Upper lobe of left lung (tissue), 4 donors: ENCODE measurements at regions not wholly inside any gene's neighbourhood (a gene's known extent, or its start where the extent isn't known, plus 50 kb on each side); places are given as distances from the start of the nearest gene placed in this dataset.

Experiments
- EP300 ChIP-seq, 4 donors: sonication (generic); formaldehyde crosslinking; IDR thresholded peaks; one replicate each; pipeline ENCODE4 v1.5.1; 2017; ENCODE audit warnings: antibody characterized with exemption in 4 of 4, control low read depth in 2 of 4
- POLR2A ChIP-seq, 4 donors: fragments of 450-650 bp; IDR thresholded peaks; one replicate each; pipeline ENCODE4 v1.5.1; 2016 to 2017; ENCODE audit warnings: antibody characterized with exemption in 4 of 4, mild to moderate bottlenecking in 2 of 4
- POLR2AphosphoS5 ChIP-seq, 2 donors: sonication (generic); formaldehyde crosslinking; IDR thresholded peaks; one replicate each; pipeline ENCODE4 v1.5.1; 2017; ENCODE audit warnings: antibody characterized with exemption in 2 of 2
- TF ChIP-seq, protein P1 (sequence below), 6 experiments: fragments of 450-650 bp in 4 of 6; fragments of 200-600 bp in 2 of 6; sonication (generic) in 2 of 6; IDR thresholded peaks; one replicate each; pipeline ENCODE4 v1.5.1; 2016 to 2019; ENCODE audit warnings: antibody characterized with exemption in 6 of 6

DNA sequence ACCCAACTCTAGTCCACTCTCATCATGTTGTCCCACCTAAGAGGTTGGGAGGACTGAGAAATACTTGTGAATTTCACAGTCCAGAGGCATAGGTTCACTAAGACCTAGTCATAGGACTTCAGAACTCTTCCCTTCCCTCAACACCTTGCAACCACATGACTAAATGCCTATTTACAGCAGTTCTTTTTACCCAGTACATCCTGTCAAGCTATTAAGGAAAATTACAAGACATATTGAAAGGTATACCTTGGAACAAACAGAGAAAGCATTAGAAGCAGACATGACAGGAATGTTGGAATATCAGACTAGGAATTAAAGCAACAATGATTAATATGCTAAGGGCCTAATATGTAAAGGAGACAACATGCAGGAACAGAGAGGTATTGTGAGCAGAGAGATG is 563.8 kb upstream of the LRRC4C start:
- TF ChIP-seq, protein P1, sequence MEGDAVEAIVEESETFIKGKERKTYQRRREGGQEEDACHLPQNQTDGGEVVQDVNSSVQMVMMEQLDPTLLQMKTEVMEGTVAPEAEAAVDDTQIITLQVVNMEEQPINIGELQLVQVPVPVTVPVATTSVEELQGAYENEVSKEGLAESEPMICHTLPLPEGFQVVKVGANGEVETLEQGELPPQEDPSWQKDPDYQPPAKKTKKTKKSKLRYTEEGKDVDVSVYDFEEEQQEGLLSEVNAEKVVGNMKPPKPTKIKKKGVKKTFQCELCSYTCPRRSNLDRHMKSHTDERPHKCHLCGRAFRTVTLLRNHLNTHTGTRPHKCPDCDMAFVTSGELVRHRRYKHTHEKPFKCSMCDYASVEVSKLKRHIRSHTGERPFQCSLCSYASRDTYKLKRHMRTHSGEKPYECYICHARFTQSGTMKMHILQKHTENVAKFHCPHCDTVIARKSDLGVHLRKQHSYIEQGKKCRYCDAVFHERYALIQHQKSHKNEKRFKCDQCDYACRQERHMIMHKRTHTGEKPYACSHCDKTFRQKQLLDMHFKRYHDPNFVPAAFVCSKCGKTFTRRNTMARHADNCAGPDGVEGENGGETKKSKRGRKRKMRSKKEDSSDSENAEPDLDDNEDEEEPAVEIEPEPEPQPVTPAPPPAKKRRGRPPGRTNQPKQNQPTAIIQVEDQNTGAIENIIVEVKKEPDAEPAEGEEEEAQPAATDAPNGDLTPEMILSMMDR (IDR thresholded peaks at IDR 0.05): no peak
- TF ChIP-seq EP300 (IDR thresholded peaks at IDR 0.05) (no peak), POLR2AphosphoS5 (IDR thresholded peaks at IDR 0.05) (no peak), POLR2A (IDR thresholded peaks at IDR 0.05) (no peak)
